B cell (primary cell): ENCODE measurements at regions not wholly inside any gene's neighbourhood (a gene's known extent, or its start where the extent isn't known, plus 50 kb on each side); places are given as distances from the start of the nearest gene placed in this dataset.

Experiments
- ATAC-seq: fragments of 200-7000 bp; cut with Tn5 transposase; one replicate; pipeline ENCODE4 v1.10.0; 2021; ENCODE audit warnings: low read depth, mild to moderate bottlenecking, moderate number of reproducible peaks, moderate library complexity
- CTCF ChIA-PET: fragments of 350-600 bp; sonication (Branson Sonifier 250); formaldehyde crosslinking; loops from one replicate; lab custom pipeline; 2021; ENCODE audit warnings: antibody characterized with exemption, inconsistent platforms; lab: Charles Lee
- POLR2A ChIA-PET: fragments of 350-600 bp; sonication (Branson Sonifier 250); formaldehyde crosslinking; loops from one replicate; lab custom pipeline; 2021; ENCODE audit warnings: antibody characterized with exemption; lab: Charles Lee
- DNase-seq: peaks from one replicate; pipeline ENCODE4 v3.0.0; 2013
- H2AFZ ChIP-seq: 2 replicates; pipeline ENCODE4 v1.6.1; 2012; ENCODE audit warnings: mild to moderate bottlenecking, low read depth, low read length; ENCODE audit not compliant: insufficient read depth, poor library complexity, severe bottlenecking
- H3K27ac ChIP-seq, 2 donors: 1 replicate in 1 of 2; 2 replicates in 1 of 2; pipeline ENCODE4 v1.5.1; 2012 to 2013; ENCODE audit warnings: low read length in 2 of 2, mild to moderate bottlenecking in 2 of 2, moderate library complexity in 1 of 2
- H3K27me3 ChIP-seq, 4 experiments: fragments of 200-600 bp in 1 of 4; sonication (generic) in 1 of 4; replicated peaks in 1 of 4; 1 replicate in 2 of 4; 2 replicates in 2 of 4; pipeline versions ENCODE4 v1.6.1 to v1.7.0; 2013 to 2016; ENCODE audit warnings: low read length in 3 of 4, mild to moderate bottlenecking in 2 of 4, mixed read lengths in 1 of 4, moderate library complexity in 1 of 4; ENCODE audit not compliant: insufficient read depth in 4 of 4, control insufficient read depth in 3 of 4; ENCODE audit errors: control extremely low read depth in 1 of 4
- H3K36me3 ChIP-seq, 2 experiments: replicated peaks in 1 of 2; 1 replicate in 1 of 2; 2 replicates in 1 of 2; pipeline versions ENCODE4 v1.6.1 to v1.7.1; 2013; ENCODE audit warnings: low read length in 1 of 2; ENCODE audit not compliant: insufficient read depth in 2 of 2, control insufficient read depth in 1 of 2; ENCODE audit errors: control extremely low read depth in 1 of 2, extremely low read depth in 1 of 2
- H3K4me1 ChIP-seq, 2 donors: fragments of 200-600 bp in 1 of 2; sonication (generic) in 1 of 2; 1 replicate in 1 of 2; 2 replicates in 1 of 2; pipeline versions ENCODE4 v1.5.1 to v1.6.1; 2013 to 2017; ENCODE audit warnings: low read length in 2 of 2; ENCODE audit not compliant: control insufficient read depth in 2 of 2, insufficient read depth in 2 of 2
- H3K4me2 ChIP-seq: replicated peaks from 2 replicates; pipeline ENCODE3; 2012; ENCODE audit warnings: mild to moderate bottlenecking, low read depth, low read length; ENCODE audit not compliant: poor library complexity, severe bottlenecking
- H3K4me3 ChIP-seq, 5 experiments: fragments of 200-600 bp in 1 of 5; sonication (generic) in 1 of 5; 1 replicate in 3 of 5; 2 replicates in 2 of 5; pipeline versions ENCODE4 v1.5.1 to v1.7.0; 2011 to 2016; ENCODE audit warnings: low read length in 4 of 5, mild to moderate bottlenecking in 4 of 5, low read depth in 2 of 5, control low read depth in 1 of 5, moderate library complexity in 1 of 5; ENCODE audit not compliant: insufficient read depth in 1 of 5; ENCODE audit errors: control extremely low read depth in 1 of 5, extremely low read depth in 1 of 5
- H3K79me2 ChIP-seq: fragments of 200-600 bp; sonication (generic); one replicate; pipeline ENCODE4 v1.6.0; 2016; ENCODE audit warnings: low read length; ENCODE audit not compliant: control insufficient read depth, insufficient read depth
- H3K9ac ChIP-seq: fragments of 200-600 bp; sonication (generic); 2 replicates; pipeline ENCODE4 v1.6.1; 2017; ENCODE audit warnings: mild to moderate bottlenecking, low read length, moderate library complexity
- H3K9me3 ChIP-seq, 3 donors: one replicate each; pipeline versions ENCODE4 v1.6.1 to v1.7.1; 2013; ENCODE audit warnings: low read length in 2 of 3; ENCODE audit not compliant: control insufficient read depth in 2 of 3, insufficient read depth in 1 of 3; ENCODE audit errors: control extremely low read depth in 1 of 3
- H4K20me1 ChIP-seq: 2 replicates; pipeline ENCODE4 v1.6.0; 2012; ENCODE audit warnings: mild to moderate bottlenecking, low read length; ENCODE audit not compliant: insufficient read depth, control insufficient read depth, poor library complexity, severe bottlenecking
- H3K27ac Mint-ChIP-seq: one replicate; pipeline ENCODE4 v1.8.0; 2021; ENCODE audit warnings: mixed read lengths
- H3K27me3 Mint-ChIP-seq: one replicate; pipeline ENCODE4 v1.8.0; 2021; ENCODE audit warnings: mixed read lengths
- H3K4me1 Mint-ChIP-seq: one replicate; pipeline ENCODE4 v1.8.0; 2021; ENCODE audit warnings: mixed read lengths
- H3K4me3 Mint-ChIP-seq: one replicate; pipeline ENCODE4 v1.8.0; 2021; ENCODE audit warnings: mixed read lengths
- H3K9me3 Mint-ChIP-seq: one replicate; pipeline ENCODE4 v1.8.0; 2022; ENCODE audit warnings: mixed read lengths; ENCODE audit not compliant: insufficient read depth
- EZH2 ChIP-seq: IDR thresholded peaks from 2 replicates; pipeline ENCODE4 v1.6.1; 2012; ENCODE audit warnings: borderline replicate concordance, low read depth, mild to moderate bottlenecking, moderate library complexity, low read length; ENCODE audit not compliant: insufficient read depth, poor library complexity, severe bottlenecking
- WGBS: methylation state at CpG from one replicate; pipeline ENCODE4 v1.1.5; 2013; ENCODE audit warnings: missing lambda C conversion rate; ENCODE audit not compliant: insufficient coverage; 5-methylcytosine and 5-hydroxymethylcytosine counted together
- intact Hi-C: fragments of 100-400 bp; cut with micrococcal nuclease; formaldehyde crosslinking; loops from one replicate; pipeline ENCODE4 v1.10.0; 2022
- TF ChIP-seq, protein P1 (sequence below): fragments of 200-600 bp; IDR thresholded peaks from one replicate; pipeline ENCODE4 v1.8.0; 2022; ENCODE audit warnings: antibody characterized with exemption, mild to moderate bottlenecking

DNA sequence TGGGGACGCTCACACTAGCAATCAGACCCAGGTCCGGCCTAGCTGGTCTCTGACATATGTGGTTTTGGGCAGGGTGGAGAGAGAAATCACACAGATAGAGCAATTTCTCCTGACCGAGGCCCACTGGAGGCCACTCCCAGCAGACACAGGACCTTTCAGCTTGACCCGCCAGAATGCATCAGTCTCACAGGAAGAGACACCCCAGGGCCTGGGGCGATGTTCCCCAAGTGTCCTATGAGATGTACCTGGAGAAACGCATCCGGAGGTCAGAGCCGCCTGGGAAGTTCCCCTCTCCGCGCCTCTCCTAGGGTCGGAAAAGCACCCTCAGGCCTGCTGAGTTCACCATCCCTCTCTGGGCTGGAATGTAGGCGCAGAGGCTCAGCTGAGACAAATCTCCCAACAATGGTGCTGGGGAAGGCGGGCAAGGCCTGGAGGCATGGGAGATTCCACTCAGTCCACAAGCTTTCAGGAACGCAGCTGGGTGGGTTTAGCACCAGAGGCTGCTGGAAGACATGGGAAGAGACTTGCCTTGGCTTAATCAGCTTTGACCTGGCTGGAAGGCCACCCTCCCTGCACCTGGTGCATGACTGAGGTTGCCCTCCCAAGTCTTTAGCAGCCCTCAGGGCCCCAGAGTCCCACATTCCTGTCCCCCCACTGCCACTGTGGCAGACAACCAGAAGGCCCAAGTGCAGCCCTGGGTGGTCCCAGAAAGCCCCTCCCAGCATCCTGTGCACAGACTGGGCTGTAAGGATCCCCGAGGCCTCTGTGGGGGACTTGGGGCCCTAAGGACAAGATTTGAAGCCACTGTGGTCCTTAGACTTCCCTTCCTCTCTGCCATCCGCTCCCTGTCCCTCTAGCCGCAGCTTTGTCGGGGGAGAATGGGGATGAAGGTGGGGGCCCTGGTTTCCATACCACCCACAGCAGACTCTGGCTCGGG is 57.5 kb downstream of the RTL6 start:
- Histone ChIP-seq H3K4me3 (no peak overlapping the region), H3K27ac (no peak overlapping the region), H3K36me3 (no peaks in the 10 kb centered on the region), H3K9ac (no peak overlapping the region), H4K20me1 (no peaks in the 10 kb centered on the region), H2AFZ (no peak overlapping the region), H3K9me3 (peaks cover 0 to under 1% (median 0%) of the 10 kb centered on the region in 3 donors), H3K27me3 (no peaks in the 10 kb centered on the region), H3K4me1 (no peaks in the 10 kb centered on the region), H3K79me2 (no peaks in the 10 kb centered on the region), H3K4me2 (no peak overlapping the region)
- Mint-ChIP-seq H3K27me3 (peaks cover 4% of the 10 kb centered on the region), H3K4me3 (no peak overlapping the region), H3K27ac (no peak overlapping the region), H3K9me3 (no peaks in the 10 kb centered on the region), H3K4me1 (no peaks in the 10 kb centered on the region)
- DNase-seq = no peak
- no peak for TF ChIP-seq EZH2
- TF ChIP-seq, protein P1, sequence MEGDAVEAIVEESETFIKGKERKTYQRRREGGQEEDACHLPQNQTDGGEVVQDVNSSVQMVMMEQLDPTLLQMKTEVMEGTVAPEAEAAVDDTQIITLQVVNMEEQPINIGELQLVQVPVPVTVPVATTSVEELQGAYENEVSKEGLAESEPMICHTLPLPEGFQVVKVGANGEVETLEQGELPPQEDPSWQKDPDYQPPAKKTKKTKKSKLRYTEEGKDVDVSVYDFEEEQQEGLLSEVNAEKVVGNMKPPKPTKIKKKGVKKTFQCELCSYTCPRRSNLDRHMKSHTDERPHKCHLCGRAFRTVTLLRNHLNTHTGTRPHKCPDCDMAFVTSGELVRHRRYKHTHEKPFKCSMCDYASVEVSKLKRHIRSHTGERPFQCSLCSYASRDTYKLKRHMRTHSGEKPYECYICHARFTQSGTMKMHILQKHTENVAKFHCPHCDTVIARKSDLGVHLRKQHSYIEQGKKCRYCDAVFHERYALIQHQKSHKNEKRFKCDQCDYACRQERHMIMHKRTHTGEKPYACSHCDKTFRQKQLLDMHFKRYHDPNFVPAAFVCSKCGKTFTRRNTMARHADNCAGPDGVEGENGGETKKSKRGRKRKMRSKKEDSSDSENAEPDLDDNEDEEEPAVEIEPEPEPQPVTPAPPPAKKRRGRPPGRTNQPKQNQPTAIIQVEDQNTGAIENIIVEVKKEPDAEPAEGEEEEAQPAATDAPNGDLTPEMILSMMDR = no peak
- no peak for ATAC-seq
- intact Hi-C loops = no loop called here
- WGBS = 90% methylated on average over 14 of the region's 19 CpGs
- CTCF ChIA-PET = no interaction called here
- POLR2A ChIA-PET = no interaction called here
